GM12878 (cell line): ENCODE measurements at regions not wholly inside any gene's neighbourhood (a gene's known extent, or its start where the extent isn't known, plus 50 kb on each side); places are given as distances from the start of the nearest gene placed in this dataset.

Experiments used
- ATAC-seq: fragments of 200-7000 bp; cut with Tn5 transposase; 3 replicates; pipeline ENCODE4 v1.9.1; 2020; ENCODE audit warnings: mild to moderate bottlenecking, moderate library complexity
- BruUV-seq: library from RNA; stranded (reverse); fragments of 400-500 nt; replicated peaks from 2 replicates; lab custom pipeline; 2021; lab: Mats Ljungman, UMichigan
- CTCF ChIA-PET: fragments of 300-600 bp; sonication (Branson Sonifier 250); formaldehyde crosslinking; extraction: SDS; loops from one replicate; lab custom pipeline; 2021; ENCODE audit warnings: inconsistent platforms; lab: Yijun Ruan, JAX
- POLR2A ChIA-PET: fragments of 350-600 bp; formaldehyde crosslinking; extraction: SDS; loops from one replicate; lab custom pipeline; 2021; ENCODE audit warnings: inconsistent platforms; lab: Charles Lee
- RAD21 ChIA-PET: fragments of 300-600 bp; sonication (Branson Sonifier 250); formaldehyde crosslinking; loops from one replicate; lab custom pipeline; 2023; ENCODE audit warnings: antibody characterized with exemption; ENCODE audit not compliant: unreplicated experiment; lab: Charles Lee
- SMC1A ChIA-PET: fragments of 300-600 bp; sonication (Branson Sonifier 250); formaldehyde crosslinking; loops from one replicate; lab custom pipeline; 2023; ENCODE audit not compliant: unreplicated experiment, uncharacterized antibody; lab: Charles Lee
- DNase-seq: peaks from one replicate; pipeline ENCODE4 v3.0.0-alpha.2; 2011; ENCODE audit warnings: low read depth, low spot score
- FAIRE-seq: peaks from 3 replicates; lab custom pipeline; 2011; peaks lifted over from hg19 to GRCh38; lab: Jason Lieb, UNC
- H2AFZ ChIP-seq: 2 replicates; pipeline ENCODE4 v1.6.0; 2011; ENCODE audit warnings: low read depth, low read length, control low read depth; ENCODE audit not compliant: control insufficient read depth
- H3K27ac ChIP-seq: 2 replicates; pipeline ENCODE4 v1.5.1; 2011; ENCODE audit warnings: control low read depth; ENCODE audit not compliant: control insufficient read depth, insufficient read depth
- H3K27me3 ChIP-seq, 2 experiments: replicated peaks in 1 of 2; 2 replicates each; pipeline versions ENCODE4 v1.6.0 to v1.6.1; 2011; ENCODE audit warnings: low read length in 1 of 2; ENCODE audit not compliant: control insufficient read depth in 2 of 2, insufficient read depth in 2 of 2
- H3K36me3 ChIP-seq, 2 experiments: 2 replicates each; pipeline ENCODE4 v1.5.1; 2011; ENCODE audit warnings: low read length in 1 of 2; ENCODE audit not compliant: control insufficient read depth in 2 of 2, insufficient read depth in 2 of 2
- H3K4me1 ChIP-seq: 2 replicates; pipeline ENCODE4 v1.6.1; 2011; ENCODE audit warnings: mild to moderate bottlenecking, low read length, moderate library complexity, mixed read lengths; ENCODE audit not compliant: control insufficient read depth, insufficient read depth
- H3K4me2 ChIP-seq: 2 replicates; pipeline ENCODE4 v1.6.0; 2011; ENCODE audit warnings: control low read depth; ENCODE audit not compliant: control insufficient read depth, insufficient read depth
- H3K4me3 ChIP-seq: fragments of 200-600 bp; sonication (generic); 2 replicates; pipeline ENCODE4 v1.5.1; 2016
- H3K79me2 ChIP-seq: 2 replicates; pipeline ENCODE4 v1.6.0; 2011; ENCODE audit warnings: low read length; ENCODE audit not compliant: control insufficient read depth, insufficient read depth
- H3K9ac ChIP-seq: 2 replicates; pipeline ENCODE4 v1.8.0; 2011; ENCODE audit warnings: low read length, control low read depth, mixed read lengths; ENCODE audit not compliant: control insufficient read depth, insufficient read depth
- H3K9me3 ChIP-seq: replicated peaks from 3 replicates; pipeline ENCODE4 v1.5.1; 2011; ENCODE audit warnings: mild to moderate bottlenecking, low read length; ENCODE audit not compliant: control insufficient read depth, insufficient read depth
- H4K20me1 ChIP-seq: 2 replicates; pipeline ENCODE4 v1.6.0; 2011; ENCODE audit not compliant: control insufficient read depth, insufficient read depth
- EGR1 ChIP-seq, 2 experiments: IDR thresholded peaks; 1 replicate in 1 of 2; 2 replicates in 1 of 2; pipeline ENCODE4 v1.6.1; 2011 to 2012; ENCODE audit warnings: low read depth in 2 of 2, low read length in 2 of 2, borderline replicate concordance in 1 of 2, mild to moderate bottlenecking in 1 of 2, moderate library complexity in 1 of 2
- EZH2 ChIP-seq: IDR thresholded peaks from 2 replicates; pipeline ENCODE4 v1.6.1; 2012; ENCODE audit warnings: low read depth, mild to moderate bottlenecking, control low read depth, inconsistent platforms, low read length, borderline replicate concordance; ENCODE audit not compliant: control insufficient read depth
- SIN3A ChIP-seq: IDR thresholded peaks from 2 replicates; pipeline ENCODE4 v1.6.1; 2012; ENCODE audit warnings: low read depth, low read length, improper control_type of control experiment
- SPI1 ChIP-seq: IDR thresholded peaks from 2 replicates; pipeline ENCODE4 v1.6.1; 2011; ENCODE audit warnings: low read depth, mild to moderate bottlenecking, low read length, moderate library complexity, borderline replicate concordance; ENCODE audit not compliant: insufficient read depth
- SREBF2 ChIP-seq: IDR thresholded peaks from 2 replicates; pipeline ENCODE4 v1.6.1; 2012; ENCODE audit warnings: mild to moderate bottlenecking, low read length
- ZNF687 ChIP-seq: fragments of 450-650 bp; IDR thresholded peaks from 2 replicates; pipeline ENCODE4 v1.6.1; 2017; ENCODE audit warnings: mild to moderate bottlenecking, moderate library complexity
- WGBS: methylation state at CpG from one replicate; pipeline ENCODE4 v1.1.6; 2016; ENCODE audit warnings: low lambda C conversion rate; ENCODE audit not compliant: insufficient replicate concordance, insufficient coverage; ENCODE audit errors: missing lambda C conversion rate; 5-methylcytosine and 5-hydroxymethylcytosine counted together
- in situ Hi-C: fragments of 300-500 bp; cut with MboI; formaldehyde crosslinking; loops from 9 replicates; pipeline ENCODE4 v1.14.3; 2018; ENCODE audit warnings: mixed read lengths
- intact Hi-C: fragments of 100-400 bp; cut with micrococcal nuclease; formaldehyde crosslinking; loops from one replicate; pipeline ENCODE4 v1.14.2; 2022; ENCODE audit not compliant: unreplicated experiment
- TF ChIP-seq, protein P1 (sequence below): fragments of 450-650 bp; IDR thresholded peaks from 2 replicates; pipeline ENCODE4 v1.6.1; 2018; ENCODE audit warnings: mild to moderate bottlenecking, low read depth, moderate library complexity; ENCODE audit not compliant: partially characterized antibody

- BruUV-seq, result no TSS peak
- no peaks in the 10 kb centered on the region for H4K20me1 ChIP-seq
- TF ChIP-seq SIN3A (no peak), SPI1 (no peak), SREBF2 (no peak), EGR1 (IDR thresholded peaks at IDR 0.05; ENCODE audit: borderline replicate concordance in 1 of 2, low read depth in 2 of 2, low read length in 2 of 2) (no peak)
- TF ChIP-seq, all 136 proteins: peak for 0
- in situ Hi-C loops, result no loop called here
- ChIA-PET POLR2A (no interaction called here), CTCF (interaction anchor here (0.9 to 1.7 kb wide), 4 partner anchors 11 to 89 kb away, joined by 3 to 9 read pairs (median 4); no protein-coding TSS in a partner anchor), RAD21 (no interaction called here), SMC1A (interaction anchor here (0.9 to 2.0 kb wide), 2 partner anchors 24 to 81 kb away, joined by 3 to 5 read pairs; no protein-coding TSS in a partner anchor)
- Histone ChIP-seq H3K27me3 (no peaks in the 10 kb centered on the region; a peak in 1 of 4 replicates), H2AFZ (no peak overlapping the region), H3K4me3 (no peak overlapping the region), H3K27ac (no peak overlapping the region), H3K4me1 (no peaks in the 10 kb centered on the region), H3K79me2 (no peaks in the 10 kb centered on the region), H3K4me2 (no peak overlapping the region), H3K9me3 (no peaks in the 10 kb centered on the region), H3K9ac (no peak overlapping the region), H3K36me3 (no peaks in the 10 kb centered on the region)
- FAIRE-seq (no peak), DNase-seq (no peak), ATAC-seq (no peak)
- intact Hi-C loops, result no loop called here
- WGBS, result 36% methylated on average over 2 of the region's 2 CpGs
Measured at GRCh38 chr4:123479944-123480343, 83.3 kb downstream of the SPRY1 start.

GRCh38 chr4:123480706-123481418, 84.3 kb downstream of the SPRY1 start:
- BruUV-seq, result no TSS peak
- WGBS, result 63% methylated on average over 7 of the region's 7 CpGs
- Histone ChIP-seq H3K9ac (no peak overlapping the region), H3K4me2 (no peak overlapping the region), H4K20me1 (no peaks in the 10 kb centered on the region), H3K4me3 (no peak overlapping the region), H3K4me1 (no peaks in the 10 kb centered on the region), H2AFZ (no peak overlapping the region), H3K79me2 (no peaks in the 10 kb centered on the region), H3K36me3 (no peaks in the 10 kb centered on the region), H3K27me3 (no peaks in the 10 kb centered on the region; a peak in 1 of 4 replicates), H3K9me3 (no peaks in the 10 kb centered on the region), H3K27ac (no peak overlapping the region)
- FAIRE-seq (no peak), ATAC-seq (no peak), DNase-seq (no peak)
- CTCF ChIA-PET, result no interaction called here
- in situ Hi-C loops (no loop called here), intact Hi-C loops (no loop called here)
- POLR2A ChIA-PET, result no interaction called here
- RAD21 ChIA-PET, result no interaction called here
- SMC1A ChIA-PET, result interaction anchor here (2.0 kb wide), 1 partner anchor 82 kb away, joined by 5 read pairs; no protein-coding TSS in a partner anchor
- TF ChIP-seq, protein P1, sequence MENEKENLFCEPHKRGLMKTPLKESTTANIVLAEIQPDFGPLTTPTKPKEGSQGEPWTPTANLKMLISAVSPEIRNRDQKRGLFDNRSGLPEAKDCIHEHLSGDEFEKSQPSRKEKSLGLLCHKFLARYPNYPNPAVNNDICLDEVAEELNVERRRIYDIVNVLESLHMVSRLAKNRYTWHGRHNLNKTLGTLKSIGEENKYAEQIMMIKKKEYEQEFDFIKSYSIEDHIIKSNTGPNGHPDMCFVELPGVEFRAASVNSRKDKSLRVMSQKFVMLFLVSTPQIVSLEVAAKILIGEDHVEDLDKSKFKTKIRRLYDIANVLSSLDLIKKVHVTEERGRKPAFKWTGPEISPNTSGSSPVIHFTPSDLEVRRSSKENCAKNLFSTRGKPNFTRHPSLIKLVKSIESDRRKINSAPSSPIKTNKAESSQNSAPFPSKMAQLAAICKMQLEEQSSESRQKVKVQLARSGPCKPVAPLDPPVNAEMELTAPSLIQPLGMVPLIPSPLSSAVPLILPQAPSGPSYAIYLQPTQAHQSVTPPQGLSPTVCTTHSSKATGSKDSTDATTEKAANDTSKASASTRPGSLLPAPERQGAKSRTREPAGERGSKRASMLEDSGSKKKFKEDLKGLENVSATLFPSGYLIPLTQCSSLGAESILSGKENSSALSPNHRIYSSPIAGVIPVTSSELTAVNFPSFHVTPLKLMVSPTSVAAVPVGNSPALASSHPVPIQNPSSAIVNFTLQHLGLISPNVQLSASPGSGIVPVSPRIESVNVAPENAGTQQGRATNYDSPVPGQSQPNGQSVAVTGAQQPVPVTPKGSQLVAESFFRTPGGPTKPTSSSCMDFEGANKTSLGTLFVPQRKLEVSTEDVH, result no peak
- no peak for TF ChIP-seq EZH2
- TF ChIP-seq ZNF687, result no peak
